Testis (tissue), 2 donors: ENCODE measurements at regions not wholly inside any gene's neighbourhood (a gene's known extent, or its start where the extent isn't known, plus 50 kb on each side); places are given as distances from the start of the nearest gene placed in this dataset.

Source experiments
- POLR2A ChIP-seq: fragments of 450-650 bp; IDR thresholded peaks from one replicate; pipeline ENCODE4 v1.6.1; 2017; ENCODE audit warnings: antibody characterized with exemption, mild to moderate bottlenecking, moderate library complexity
- TF ChIP-seq, protein P1 (sequence below), 3 experiments: fragments of 450-650 bp in 2 of 3; fragments of 200-600 bp in 1 of 3; sonication (generic) in 1 of 3; IDR thresholded peaks; one replicate each; pipeline ENCODE4 v1.5.1; 2016 to 2019; ENCODE audit warnings: antibody characterized with exemption in 3 of 3, mild to moderate bottlenecking in 2 of 3, moderate library complexity in 1 of 3

DNA sequence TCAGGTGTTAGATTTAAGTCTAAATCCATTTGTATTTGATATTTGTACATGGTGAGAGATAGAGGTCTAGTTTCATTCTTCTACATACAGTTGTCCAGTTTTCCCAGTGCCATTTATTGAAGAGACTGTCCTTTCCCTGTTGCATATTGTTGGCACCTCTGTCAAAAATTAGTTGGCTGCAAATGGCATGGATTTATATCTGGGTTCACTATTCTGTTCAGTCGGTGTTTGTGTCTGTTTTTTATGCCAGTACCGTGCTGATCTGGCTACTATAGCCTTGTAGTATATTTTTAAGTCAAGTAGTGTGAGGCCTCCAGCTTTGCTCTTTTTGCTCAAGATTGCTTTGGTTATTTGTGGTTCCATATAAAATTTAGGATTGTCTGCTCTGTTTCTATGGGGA lies 176.2 kb upstream of the DMRT1 start:
- TF ChIP-seq, protein P1, sequence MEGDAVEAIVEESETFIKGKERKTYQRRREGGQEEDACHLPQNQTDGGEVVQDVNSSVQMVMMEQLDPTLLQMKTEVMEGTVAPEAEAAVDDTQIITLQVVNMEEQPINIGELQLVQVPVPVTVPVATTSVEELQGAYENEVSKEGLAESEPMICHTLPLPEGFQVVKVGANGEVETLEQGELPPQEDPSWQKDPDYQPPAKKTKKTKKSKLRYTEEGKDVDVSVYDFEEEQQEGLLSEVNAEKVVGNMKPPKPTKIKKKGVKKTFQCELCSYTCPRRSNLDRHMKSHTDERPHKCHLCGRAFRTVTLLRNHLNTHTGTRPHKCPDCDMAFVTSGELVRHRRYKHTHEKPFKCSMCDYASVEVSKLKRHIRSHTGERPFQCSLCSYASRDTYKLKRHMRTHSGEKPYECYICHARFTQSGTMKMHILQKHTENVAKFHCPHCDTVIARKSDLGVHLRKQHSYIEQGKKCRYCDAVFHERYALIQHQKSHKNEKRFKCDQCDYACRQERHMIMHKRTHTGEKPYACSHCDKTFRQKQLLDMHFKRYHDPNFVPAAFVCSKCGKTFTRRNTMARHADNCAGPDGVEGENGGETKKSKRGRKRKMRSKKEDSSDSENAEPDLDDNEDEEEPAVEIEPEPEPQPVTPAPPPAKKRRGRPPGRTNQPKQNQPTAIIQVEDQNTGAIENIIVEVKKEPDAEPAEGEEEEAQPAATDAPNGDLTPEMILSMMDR (IDR thresholded peaks at IDR 0.05): no peak
- TF ChIP-seq POLR2A: no peak
